ENCODE measurements at regions not wholly inside any gene's neighbourhood (a gene's known extent, or its start where the extent isn't known, plus 50 kb on each side); places are given as distances from the start of the nearest gene placed in this dataset.
"Not testable (repeated sequence)": the region's sequence is repeated elsewhere in the genome, so short reads cannot be mapped to it uniquely, and the experiment has no call there.

DNA sequence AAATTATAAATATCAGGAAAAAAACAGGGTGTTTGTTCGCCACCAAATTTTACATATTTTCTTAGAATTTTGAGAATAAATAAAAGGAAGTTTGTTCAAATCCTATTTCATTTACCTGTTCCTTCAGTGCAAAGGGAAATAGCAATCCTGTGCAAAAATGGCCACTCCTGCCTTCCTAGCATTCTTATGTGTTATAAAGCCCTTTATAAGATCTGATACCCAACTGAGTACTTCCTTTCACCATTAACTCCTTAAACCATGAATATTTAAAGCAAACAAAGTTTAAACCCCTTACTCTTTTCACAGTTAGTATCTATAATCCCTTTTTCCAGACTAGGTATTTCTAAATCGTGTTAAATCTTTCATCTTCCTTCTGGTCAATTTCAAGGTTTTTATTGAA is 427.8 kb downstream of the NR4A2 start:
- DNase-seq (ENCODE audit: low read depth): no peak

- no peak for DNase-seq (ENCODE audit: low read depth)
Measured at GRCh38 chr2:155902635-155903034, 429.9 kb downstream of the NR4A2 start.

DNA sequence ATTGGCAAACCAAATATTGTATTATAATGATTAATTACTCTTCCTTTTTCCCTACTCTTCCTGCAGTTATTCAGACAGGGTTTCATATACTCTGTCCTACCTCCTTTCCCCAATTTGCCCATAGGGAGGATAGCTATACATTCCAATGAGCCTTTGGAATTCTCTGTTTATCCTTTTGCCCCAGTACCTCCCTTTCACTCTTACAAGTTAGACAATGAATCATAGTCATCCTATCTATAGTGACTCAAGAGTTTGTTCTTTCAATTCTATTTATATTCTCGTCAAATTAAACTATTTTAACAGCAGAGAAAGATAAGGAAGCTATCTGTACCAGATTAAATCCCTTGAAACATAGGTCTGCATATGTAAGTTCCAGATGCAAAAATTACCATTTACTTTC is 437.5 kb downstream of the NR4A2 start:
- peak; percentile 1 for DNase-seq (ENCODE audit: low read depth)

DNA sequence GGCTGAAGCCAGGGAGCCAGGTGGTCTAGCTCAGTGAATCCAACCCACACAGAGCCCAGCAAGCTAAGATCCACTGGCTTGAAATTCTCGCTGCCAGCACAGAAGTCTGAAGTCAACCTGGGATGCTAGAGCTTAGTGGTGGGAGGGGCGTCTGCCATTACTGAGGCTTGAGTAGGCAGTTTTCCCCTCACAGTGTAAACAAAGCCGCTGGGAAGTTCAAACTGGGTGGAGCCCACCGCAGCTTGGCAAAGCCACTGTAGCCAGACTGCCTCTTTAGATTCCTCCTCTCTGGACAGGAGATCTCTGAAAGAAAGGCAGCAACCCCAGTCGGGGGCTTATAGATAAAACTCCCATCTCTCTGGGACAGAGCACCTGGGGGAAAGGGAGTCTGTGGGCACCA is 452.1 kb downstream of the NR4A2 start:
- DNase-seq (ENCODE audit: low read depth): not testable (repeated sequence)

DNA sequence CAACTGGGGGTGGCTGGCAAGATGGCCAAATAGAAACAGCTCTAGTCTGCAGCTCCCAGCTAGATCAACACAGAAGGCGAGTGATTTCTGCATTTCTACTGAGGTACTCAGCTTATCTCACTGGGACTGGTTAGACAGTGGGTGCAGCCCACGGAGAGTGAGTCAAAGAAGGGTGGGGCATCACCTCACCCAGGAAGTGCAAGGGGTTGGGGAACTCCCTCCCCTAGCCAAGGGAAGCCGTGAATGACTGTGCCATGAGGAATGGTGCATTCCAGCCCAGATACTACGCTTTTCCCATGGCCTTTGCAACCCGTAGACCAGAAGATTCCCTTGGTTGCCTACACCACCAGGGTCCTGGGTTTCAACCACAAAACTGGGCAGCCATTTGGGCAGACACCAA is 452.6 kb downstream of the NR4A2 start:
- DNase-seq (ENCODE audit: low read depth): not testable (repeated sequence)

GRCh38 chr2:155872396-155872795 is 460.1 kb downstream of the NR4A2 start:
- no peak for DNase-seq (ENCODE audit: low read depth)

- DNase-seq (ENCODE audit: low read depth): no peak
Measured at GRCh38 chr2:155871940-155872339, 460.6 kb downstream of the NR4A2 start.

DNA sequence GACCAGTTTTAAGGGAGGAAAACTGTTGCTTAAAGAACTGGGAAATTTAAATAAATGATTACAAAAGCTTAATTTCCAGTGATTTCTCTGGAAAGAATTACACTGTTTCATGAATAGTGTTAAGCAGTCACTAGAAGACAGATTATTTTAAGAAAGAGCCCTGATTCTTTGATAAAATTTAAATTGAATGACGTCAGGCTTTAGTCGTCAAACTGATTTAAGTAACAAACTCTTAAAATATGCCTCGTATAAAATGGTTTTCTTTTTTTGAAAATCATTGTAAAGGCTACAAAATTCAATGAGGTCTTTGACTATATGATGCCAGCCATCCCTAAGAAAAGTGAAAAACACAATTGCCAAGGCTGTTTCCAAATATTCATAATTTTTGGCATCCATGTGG is 465.0 kb downstream of the NR4A2 start:
- no peak for DNase-seq (ENCODE audit: low read depth)

DNA sequence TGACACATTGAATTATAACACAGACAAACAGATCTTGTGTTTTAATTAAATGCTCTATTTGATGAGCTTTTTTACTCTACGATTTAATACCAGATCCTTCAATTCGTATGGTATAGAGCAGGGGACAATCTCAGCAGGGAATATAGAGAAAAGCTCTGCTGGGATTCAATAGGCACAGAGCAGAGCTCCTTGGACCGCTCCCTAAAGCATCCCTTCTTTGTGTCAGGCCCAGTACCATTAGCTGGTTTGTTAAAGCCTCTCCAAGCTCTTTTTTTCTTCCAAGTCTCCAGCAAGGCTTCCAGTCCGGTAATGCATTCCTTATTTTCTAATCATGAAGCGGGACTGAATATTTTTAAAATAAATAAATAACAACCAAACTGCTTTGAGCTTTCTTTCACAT is 466.0 kb downstream of the NR4A2 start:
- no peak for DNase-seq (ENCODE audit: low read depth)

DNA sequence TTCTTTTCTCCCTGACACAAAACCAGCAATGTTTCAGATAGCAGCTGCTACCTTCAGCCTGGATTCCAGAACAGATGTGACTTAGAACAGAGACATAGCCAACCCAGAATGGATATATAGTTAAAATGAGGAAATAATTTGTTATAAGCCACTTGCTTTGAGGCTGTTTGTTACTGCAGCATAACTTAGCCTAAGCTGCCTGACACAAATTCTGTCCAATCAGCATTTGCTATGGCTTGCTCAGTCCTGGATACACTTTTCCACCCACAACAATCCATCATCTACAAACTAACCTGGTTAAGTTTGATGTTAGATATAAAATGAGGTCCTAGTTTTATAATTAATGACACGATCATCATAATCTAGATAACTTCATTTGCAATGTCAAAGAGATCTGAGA is 480.4 kb downstream of the NR4A2 start:
- DNase-seq (ENCODE audit: low read depth): no peak

DNA sequence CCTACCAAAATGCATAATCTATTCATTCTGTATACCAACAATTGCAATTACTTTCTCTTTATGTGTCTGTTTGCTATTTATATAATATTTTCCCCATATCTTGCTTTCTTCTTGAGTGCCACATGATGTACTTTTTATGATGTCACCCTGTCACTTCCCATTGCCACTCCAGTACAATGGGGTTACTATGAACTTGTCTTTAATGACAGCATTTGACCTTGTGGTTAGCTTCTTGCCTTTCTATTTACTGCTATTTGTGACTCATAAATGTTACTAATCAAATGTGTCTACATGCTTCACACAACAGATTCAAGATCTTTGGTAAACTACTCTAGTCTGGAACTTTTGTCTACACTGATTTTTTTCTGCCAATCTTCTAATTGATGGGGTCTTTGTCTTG is 486.3 kb downstream of the NR4A2 start:
- no peak for DNase-seq (ENCODE audit: low read depth)

DNA sequence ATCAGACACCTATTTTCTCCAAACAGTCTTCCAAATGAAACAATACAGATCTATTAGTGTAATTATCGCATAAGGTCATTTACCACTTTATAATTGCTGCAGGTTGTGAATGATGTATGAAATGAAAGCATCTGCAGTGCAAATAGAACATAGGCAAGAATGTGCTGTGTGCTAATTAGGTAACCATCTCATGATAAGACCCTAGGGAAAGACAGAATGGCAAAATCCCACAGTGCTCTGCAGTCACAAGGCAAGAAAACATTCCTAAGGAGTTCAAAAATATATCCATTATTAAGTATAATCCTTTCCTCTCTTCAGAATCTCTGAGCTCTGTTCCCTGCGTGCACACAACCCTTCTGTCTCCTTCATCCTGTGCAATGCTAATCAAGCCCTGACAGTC is 488.1 kb downstream of the NR4A2 start:
- DNase-seq (ENCODE audit: low read depth): no peak

- peak; percentile 59 for DNase-seq (ENCODE audit: low read depth)
Measured at GRCh38 chr2:155842103-155842502, 490.4 kb downstream of the NR4A2 start.

DNA sequence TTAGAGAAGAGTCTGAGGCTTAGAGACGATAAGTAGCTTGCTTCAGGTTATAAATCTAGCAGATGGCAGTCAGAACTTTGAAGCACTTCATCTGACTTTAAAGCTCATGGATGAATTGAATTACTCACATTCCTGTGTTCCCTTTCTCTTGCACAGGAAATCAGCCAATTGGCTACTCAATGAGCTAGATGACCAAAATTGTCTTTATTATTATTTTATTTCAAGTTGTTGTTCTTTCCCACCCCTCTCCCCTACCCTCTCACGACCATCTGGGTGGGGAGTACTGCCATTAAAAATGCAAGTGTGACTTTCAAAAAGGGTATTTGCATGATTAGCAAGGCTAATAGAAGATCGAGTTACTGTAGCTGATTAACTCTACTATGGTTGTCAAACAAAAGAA is 491.1 kb downstream of the NR4A2 start:
- no peak for DNase-seq (ENCODE audit: low read depth)

DNA sequence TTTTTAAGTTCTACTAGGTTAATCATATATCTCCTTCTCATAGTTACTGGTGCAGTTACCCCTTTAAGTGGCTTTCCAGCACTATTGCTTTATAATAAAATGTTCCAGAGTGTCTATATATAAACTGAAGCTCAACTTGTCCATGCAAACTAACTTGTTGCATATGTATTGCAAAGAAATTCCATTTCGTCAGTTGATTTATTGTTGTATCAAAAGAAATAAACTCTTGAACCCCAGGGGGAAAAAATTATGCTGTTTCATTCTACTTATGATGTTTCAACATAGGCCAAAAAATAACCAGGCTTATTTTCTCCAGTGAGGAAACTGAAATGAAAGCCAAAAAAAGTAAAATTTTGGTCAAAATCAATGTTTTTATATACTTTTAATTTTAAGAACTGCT is 491.9 kb downstream of the NR4A2 start:
- DNase-seq (ENCODE audit: low read depth): peak; percentile 60

- no peak for DNase-seq (ENCODE audit: low read depth)
Measured at GRCh38 chr2:155839991-155840390, 492.5 kb downstream of the NR4A2 start.

DNA sequence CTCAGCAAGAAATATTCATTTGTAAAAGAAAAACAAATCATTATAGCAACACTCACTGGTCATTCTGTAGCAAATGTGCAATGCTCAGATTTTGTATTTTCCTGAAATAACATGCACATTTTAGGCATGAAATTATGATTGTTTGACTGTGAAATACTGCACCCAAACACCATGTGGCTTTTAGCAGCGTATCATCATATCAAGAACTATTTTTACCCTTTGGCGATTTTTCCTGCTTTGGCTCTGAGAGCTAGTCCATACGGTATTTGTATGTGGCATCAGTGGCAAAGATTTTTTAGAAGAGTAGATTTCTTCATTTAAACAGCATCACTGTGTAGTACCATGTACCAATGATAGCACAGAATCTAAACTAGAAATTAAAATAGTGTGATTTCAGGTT is 493.1 kb downstream of the NR4A2 start:
- DNase-seq (ENCODE audit: low read depth): no peak

- DNase-seq (ENCODE audit: low read depth): no peak
Measured at GRCh38 chr2:155836439-155836838, 496.1 kb downstream of the NR4A2 start.

- DNase-seq (ENCODE audit: low read depth): no peak
Measured at GRCh38 chr2:155830817-155831579, 501.5 kb downstream of the NR4A2 start.

DNA sequence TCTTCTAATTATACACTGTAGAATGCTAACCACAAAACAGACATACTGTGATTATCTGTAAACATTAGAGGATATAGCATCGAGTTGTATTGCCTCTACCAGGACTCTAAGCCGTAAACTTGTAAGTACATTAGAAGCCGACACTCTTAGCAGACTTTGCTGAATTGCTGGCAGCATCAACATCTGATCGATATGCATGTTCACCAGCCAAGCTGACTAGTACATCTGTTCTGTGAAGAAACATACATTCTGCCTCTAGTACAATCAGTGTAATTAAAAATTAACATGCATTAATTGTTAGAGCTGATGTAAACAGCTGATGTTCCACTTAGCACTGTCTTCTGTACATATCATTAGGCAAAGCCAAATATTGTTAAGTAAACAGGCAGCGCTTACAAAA is 502.2 kb downstream of the NR4A2 start:
- no peak for DNase-seq (ENCODE audit: low read depth)

DNA sequence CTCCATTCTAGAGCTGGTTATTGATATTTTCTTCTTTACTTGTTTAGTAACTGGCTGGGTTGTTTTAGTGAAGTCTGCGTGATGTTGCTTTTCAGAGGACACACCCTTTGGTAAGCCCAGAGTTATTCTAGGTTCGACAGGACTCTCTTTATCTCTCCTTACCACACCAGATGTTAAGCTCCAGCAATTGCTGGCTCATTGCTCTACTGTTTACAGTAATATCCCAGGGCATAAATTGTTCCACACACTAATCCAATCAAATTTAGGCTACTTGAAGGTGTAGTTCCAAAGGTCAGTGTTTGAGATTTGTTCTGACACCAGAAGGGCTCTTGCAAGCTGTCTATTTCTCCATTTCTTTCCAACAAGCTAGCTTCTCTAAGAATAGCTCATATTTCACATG is 506.6 kb downstream of the NR4A2 start:
- no peak for DNase-seq (ENCODE audit: low read depth)

DNA sequence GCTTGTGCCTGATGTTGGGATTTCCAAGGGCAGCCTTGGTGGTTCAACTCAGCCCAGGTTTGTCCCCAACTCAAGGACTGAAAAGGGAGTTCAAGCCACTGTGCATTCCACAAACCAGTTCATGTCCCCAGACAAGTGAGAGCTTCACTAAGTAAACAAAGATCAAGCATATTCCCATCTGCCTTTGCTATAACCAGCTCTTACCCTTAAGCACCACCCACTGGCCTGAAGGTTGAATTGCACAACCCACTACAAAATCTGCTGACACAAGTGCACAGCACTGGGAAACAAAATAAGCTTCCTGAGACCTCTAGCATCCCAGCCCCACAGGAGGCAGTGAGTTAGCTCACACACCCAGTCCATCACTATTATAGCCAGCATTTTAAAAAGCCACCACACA is 516.7 kb downstream of the NR4A2 start:
- no peak for DNase-seq (ENCODE audit: low read depth)

GRCh38 chr2:155815275-155815674 is 517.2 kb downstream of the NR4A2 start:
- DNase-seq (ENCODE audit: low read depth): no peak

- DNase-seq (ENCODE audit: low read depth): no peak
Measured at GRCh38 chr2:155810411-155810810, 522.1 kb downstream of the NR4A2 start.

GRCh38 chr2:155802888-155803287 is 529.6 kb downstream of the NR4A2 start:
- DNase-seq (ENCODE audit: low read depth): no peak

Data from fibroblast of gingiva (primary cell).